ENCODE measurements at regions not wholly inside any gene's neighbourhood (a gene's known extent, or its start where the extent isn't known, plus 50 kb on each side); places are given as distances from the start of the nearest gene placed in this dataset.
A peak's percentile ranks its signal among the peaks of the same experiment; 100 is the strongest.

DNA sequence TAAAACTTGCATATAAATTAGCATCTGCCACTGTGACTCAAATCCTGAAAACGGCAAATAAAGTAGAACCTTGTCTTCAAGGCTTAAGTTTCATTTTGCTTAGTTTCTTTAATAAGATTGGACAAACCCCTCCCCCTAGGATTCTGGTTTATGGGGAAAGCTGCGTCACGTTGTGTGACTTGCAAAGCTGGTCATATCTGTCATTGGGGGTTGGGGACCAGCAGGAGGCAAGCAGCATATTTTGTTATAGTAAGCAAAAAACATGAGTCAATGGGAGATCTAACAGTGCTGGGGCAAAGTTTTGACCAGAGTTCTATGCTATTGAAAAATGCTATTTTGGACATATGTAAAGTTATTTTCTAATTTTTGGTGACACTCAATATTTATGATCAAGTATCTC is 407.3 kb downstream of the PCDH18 start:
- peak; percentile 31 for ATAC-seq
- TF ChIP-seq TOX (CRISPR knock-in tag; IDR thresholded peaks at IDR 0.05; ENCODE audit: borderline replicate concordance) = no peak
- TF ChIP-seq TCF4 (CRISPR knock-in tag; IDR thresholded peaks at IDR 0.05; ENCODE audit: borderline replicate concordance) = no peak
- no peak for TF ChIP-seq ISL1 (CRISPR knock-in tag; IDR thresholded peaks at IDR 0.05)

DNA sequence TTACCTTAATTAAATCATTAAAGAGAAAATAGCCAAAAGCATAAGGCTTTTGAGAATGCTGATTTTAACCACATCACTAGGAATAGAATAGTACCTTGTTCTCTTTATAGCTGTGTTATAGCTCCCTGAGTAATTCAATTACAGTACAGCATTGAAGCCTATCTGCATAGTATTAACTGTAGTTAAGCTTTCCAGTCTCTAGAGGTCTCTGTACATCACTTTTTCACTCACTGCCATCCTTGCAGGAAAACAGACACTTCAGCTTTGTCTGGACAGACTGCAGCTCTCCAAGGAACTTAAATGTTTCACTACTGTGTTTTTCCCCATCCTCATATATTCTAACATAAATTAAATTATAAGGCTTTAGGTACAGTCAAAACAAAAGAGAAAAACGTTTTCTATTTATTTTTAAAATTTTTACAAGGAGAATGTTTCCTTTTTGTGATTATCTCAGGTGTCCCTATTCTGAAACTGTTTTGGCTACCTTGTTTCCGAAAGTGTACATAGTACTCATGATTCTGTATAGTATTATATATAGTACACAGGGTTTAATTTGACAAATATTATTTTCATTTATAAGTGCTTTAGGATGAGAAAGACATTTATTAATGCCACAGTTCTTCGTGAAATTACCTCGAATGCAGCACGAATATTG is 407.9 kb downstream of the PCDH18 start:
- TF ChIP-seq GLIS3 (CRISPR knock-in tag; IDR thresholded peaks at IDR 0.05) (no peak), CSRNP3 (CRISPR knock-in tag; IDR thresholded peaks at IDR 0.05) (no peak), ZFP30 (CRISPR knock-in tag; IDR thresholded peaks at IDR 0.05) (no peak), ESRRG (CRISPR knock-in tag; IDR thresholded peaks at IDR 0.05) (no peak), OSR1 (CRISPR knock-in tag; IDR thresholded peaks at IDR 0.05) (no peak), ZC3H10 (CRISPR knock-in tag; IDR thresholded peaks at IDR 0.05) (no peak), TOX (CRISPR knock-in tag; IDR thresholded peaks at IDR 0.05; ENCODE audit: borderline replicate concordance) (no peak), PPARA (CRISPR knock-in tag; IDR thresholded peaks at IDR 0.05; ENCODE audit: borderline replicate concordance) (no peak), CSDC2 (CRISPR knock-in tag; IDR thresholded peaks at IDR 0.05) (no peak), BACH2 (CRISPR knock-in tag; IDR thresholded peaks at IDR 0.05; ENCODE audit: borderline replicate concordance) (no peak), ZFP3 (CRISPR knock-in tag; IDR thresholded peaks at IDR 0.05) (no peak), TCF4 (CRISPR knock-in tag; IDR thresholded peaks at IDR 0.05; ENCODE audit: borderline replicate concordance) (no peak), ARNTL (CRISPR knock-in tag; IDR thresholded peaks at IDR 0.05; ENCODE audit: borderline replicate concordance, low read depth) (no peak), ISL1 (CRISPR knock-in tag; IDR thresholded peaks at IDR 0.05) (no peak), ZNF8 (CRISPR knock-in tag; IDR thresholded peaks at IDR 0.05) (no peak)
- TF ChIP-seq, protein P1, sequence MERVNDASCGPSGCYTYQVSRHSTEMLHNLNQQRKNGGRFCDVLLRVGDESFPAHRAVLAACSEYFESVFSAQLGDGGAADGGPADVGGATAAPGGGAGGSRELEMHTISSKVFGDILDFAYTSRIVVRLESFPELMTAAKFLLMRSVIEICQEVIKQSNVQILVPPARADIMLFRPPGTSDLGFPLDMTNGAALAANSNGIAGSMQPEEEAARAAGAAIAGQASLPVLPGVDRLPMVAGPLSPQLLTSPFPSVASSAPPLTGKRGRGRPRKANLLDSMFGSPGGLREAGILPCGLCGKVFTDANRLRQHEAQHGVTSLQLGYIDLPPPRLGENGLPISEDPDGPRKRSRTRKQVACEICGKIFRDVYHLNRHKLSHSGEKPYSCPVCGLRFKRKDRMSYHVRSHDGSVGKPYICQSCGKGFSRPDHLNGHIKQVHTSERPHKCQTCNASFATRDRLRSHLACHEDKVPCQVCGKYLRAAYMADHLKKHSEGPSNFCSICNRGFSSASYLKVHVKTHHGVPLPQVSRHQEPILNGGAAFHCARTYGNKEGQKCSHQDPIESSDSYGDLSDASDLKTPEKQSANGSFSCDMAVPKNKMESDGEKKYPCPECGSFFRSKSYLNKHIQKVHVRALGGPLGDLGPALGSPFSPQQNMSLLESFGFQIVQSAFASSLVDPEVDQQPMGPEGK (CRISPR knock-in tag; IDR thresholded peaks at IDR 0.05; ENCODE audit: borderline replicate concordance) = no peak
- TF ChIP-seq, protein P2, sequence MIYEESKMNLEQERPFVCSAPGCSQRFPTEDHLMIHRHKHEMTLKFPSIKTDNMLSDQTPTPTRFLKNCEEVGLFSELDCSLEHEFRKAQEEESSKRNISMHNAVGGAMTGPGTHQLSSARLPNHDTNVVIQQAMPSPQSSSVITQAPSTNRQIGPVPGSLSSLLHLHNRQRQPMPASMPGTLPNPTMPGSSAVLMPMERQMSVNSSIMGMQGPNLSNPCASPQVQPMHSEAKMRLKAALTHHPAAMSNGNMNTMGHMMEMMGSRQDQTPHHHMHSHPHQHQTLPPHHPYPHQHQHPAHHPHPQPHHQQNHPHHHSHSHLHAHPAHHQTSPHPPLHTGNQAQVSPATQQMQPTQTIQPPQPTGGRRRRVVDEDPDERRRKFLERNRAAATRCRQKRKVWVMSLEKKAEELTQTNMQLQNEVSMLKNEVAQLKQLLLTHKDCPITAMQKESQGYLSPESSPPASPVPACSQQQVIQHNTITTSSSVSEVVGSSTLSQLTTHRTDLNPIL (CRISPR knock-in tag; IDR thresholded peaks at IDR 0.05; ENCODE audit: low read depth) = no peak
- TF ChIP-seq, protein P3, sequence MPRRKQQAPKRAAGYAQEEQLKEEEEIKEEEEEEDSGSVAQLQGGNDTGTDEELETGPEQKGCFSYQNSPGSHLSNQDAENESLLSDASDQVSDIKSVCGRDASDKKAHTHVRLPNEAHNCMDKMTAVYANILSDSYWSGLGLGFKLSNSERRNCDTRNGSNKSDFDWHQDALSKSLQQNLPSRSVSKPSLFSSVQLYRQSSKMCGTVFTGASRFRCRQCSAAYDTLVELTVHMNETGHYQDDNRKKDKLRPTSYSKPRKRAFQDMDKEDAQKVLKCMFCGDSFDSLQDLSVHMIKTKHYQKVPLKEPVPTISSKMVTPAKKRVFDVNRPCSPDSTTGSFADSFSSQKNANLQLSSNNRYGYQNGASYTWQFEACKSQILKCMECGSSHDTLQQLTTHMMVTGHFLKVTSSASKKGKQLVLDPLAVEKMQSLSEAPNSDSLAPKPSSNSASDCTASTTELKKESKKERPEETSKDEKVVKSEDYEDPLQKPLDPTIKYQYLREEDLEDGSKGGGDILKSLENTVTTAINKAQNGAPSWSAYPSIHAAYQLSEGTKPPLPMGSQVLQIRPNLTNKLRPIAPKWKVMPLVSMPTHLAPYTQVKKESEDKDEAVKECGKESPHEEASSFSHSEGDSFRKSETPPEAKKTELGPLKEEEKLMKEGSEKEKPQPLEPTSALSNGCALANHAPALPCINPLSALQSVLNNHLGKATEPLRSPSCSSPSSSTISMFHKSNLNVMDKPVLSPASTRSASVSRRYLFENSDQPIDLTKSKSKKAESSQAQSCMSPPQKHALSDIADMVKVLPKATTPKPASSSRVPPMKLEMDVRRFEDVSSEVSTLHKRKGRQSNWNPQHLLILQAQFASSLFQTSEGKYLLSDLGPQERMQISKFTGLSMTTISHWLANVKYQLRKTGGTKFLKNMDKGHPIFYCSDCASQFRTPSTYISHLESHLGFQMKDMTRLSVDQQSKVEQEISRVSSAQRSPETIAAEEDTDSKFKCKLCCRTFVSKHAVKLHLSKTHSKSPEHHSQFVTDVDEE (CRISPR knock-in tag; IDR thresholded peaks at IDR 0.05) = no peak
- peak; percentile 100 for ATAC-seq

DNA sequence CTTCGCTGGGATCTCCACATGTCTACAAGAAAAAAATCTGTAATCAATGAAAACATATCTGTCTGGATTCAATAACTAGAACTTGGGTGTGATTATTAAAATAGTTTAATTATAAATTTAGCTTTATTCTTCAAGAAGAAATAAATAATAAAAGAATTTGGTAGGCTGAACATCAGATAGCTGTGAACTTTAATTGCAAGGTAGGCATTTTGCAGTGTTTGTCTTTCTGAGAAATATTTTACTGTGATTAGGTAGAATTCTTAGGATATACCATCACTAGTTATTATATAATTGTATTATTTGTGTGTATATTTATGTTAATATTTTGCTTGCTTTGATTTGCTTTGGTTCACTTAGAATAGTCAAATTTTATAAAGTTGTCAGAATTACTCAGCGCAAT is 409.4 kb downstream of the PCDH18 start:
- ATAC-seq = no peak
- TF ChIP-seq TOX (CRISPR knock-in tag; IDR thresholded peaks at IDR 0.05; ENCODE audit: borderline replicate concordance) (no peak), ARNTL (CRISPR knock-in tag; IDR thresholded peaks at IDR 0.05; ENCODE audit: borderline replicate concordance, low read depth) (no peak), ISL1 (CRISPR knock-in tag; IDR thresholded peaks at IDR 0.05) (no peak), ZNF565 (CRISPR knock-in tag; conservative IDR thresholded peaks at IDR 0.05; ENCODE audit: low read depth) (no peak), ZFP3 (CRISPR knock-in tag; IDR thresholded peaks at IDR 0.05) (no peak), SNAI2 (CRISPR knock-in tag; IDR thresholded peaks at IDR 0.05) (no peak), OSR1 (CRISPR knock-in tag; IDR thresholded peaks at IDR 0.05) (no peak), ZC3H10 (CRISPR knock-in tag; IDR thresholded peaks at IDR 0.05) (no peak), BACH2 (CRISPR knock-in tag; IDR thresholded peaks at IDR 0.05; ENCODE audit: borderline replicate concordance) (no peak), ZNF8 (CRISPR knock-in tag; IDR thresholded peaks at IDR 0.05) (no peak), CSDC2 (CRISPR knock-in tag; IDR thresholded peaks at IDR 0.05) (no peak), GLIS3 (CRISPR knock-in tag; IDR thresholded peaks at IDR 0.05) (no peak), TCF4 (CRISPR knock-in tag; IDR thresholded peaks at IDR 0.05; ENCODE audit: borderline replicate concordance) (no peak), ZNF70 (CRISPR knock-in tag; IDR thresholded peaks at IDR 0.05) (no peak), PPARA (CRISPR knock-in tag; IDR thresholded peaks at IDR 0.05; ENCODE audit: borderline replicate concordance) (no peak)
- TF ChIP-seq, protein P1 (CRISPR knock-in tag; IDR thresholded peaks at IDR 0.05; ENCODE audit: borderline replicate concordance) = no peak
- TF ChIP-seq, protein P3 (CRISPR knock-in tag; IDR thresholded peaks at IDR 0.05) = no peak
- TF ChIP-seq, protein P2 (CRISPR knock-in tag; IDR thresholded peaks at IDR 0.05; ENCODE audit: low read depth) = no peak

Data from SK-N-SH treated with all-trans-retinoic acid at 6 μM for 48 hours (cell line).